ENCODE measurements at regions not wholly inside any gene's neighbourhood (a gene's known extent, or its start where the extent isn't known, plus 50 kb on each side); places are given as distances from the start of the nearest gene placed in this dataset.
A peak's percentile ranks its signal among the peaks of the same experiment; 100 is the strongest.

DNA sequence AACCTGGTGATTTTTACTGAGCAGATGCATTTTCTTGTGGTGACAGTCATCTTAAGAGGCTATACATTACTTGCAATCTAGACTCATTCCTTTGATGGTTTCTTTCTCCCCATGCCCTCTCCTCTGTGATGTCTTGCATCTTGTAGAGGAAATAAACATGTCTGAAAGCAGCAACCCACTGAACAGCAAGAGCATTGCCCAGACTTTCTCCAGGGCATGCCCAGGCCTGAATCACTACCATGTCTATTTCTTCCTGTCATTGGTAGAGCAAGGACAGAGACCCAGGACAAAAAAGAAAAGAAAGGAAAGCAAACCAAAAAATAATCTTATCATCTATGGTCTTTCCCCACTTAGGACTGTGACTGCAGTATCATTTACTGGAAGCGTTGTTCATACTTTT, 326.1 kb downstream of the HNRNPD start:
- H3K9me3 ChIP-seq (ENCODE audit: control insufficient read depth in 2 of 2, insufficient read depth in 1 of 2, low read depth in 1 of 2, low read length in 1 of 2), result no peaks in the 10 kb centered on the region
- DNase-seq (no peak), FAIRE-seq (no peak)
- H3K4me3 ChIP-seq (ENCODE audit: low read depth in 1 of 3, low read length in 3 of 3), result no peak overlapping the region
- peaks cover 4 to 16% (median 4%) of the 10 kb centered on the region in 3 donors for H3K27me3 ChIP-seq (ENCODE audit: control insufficient read depth in 3 of 3, insufficient read depth in 3 of 3, low read length in 3 of 3)
- H3K4me1 ChIP-seq (ENCODE audit: control insufficient read depth in 3 of 3, insufficient read depth in 2 of 3, low read depth in 1 of 3, low read length in 2 of 3), result peaks cover 0 to 3% (median 0%) of the 10 kb centered on the region in 3 donors
- H3K36me3 ChIP-seq (ENCODE audit: control insufficient read depth in 3 of 3, insufficient read depth in 2 of 3, low read depth in 1 of 3, low read length in 3 of 3), result no peaks in the 10 kb centered on the region
- 92 to 93% (median 93%) methylated on average over 1 of the region's 1 CpG for WGBS, 3 donors
- no peak overlapping the region for H3K27ac ChIP-seq (ENCODE audit: low read depth in 1 of 3, low read length in 2 of 3)

DNA sequence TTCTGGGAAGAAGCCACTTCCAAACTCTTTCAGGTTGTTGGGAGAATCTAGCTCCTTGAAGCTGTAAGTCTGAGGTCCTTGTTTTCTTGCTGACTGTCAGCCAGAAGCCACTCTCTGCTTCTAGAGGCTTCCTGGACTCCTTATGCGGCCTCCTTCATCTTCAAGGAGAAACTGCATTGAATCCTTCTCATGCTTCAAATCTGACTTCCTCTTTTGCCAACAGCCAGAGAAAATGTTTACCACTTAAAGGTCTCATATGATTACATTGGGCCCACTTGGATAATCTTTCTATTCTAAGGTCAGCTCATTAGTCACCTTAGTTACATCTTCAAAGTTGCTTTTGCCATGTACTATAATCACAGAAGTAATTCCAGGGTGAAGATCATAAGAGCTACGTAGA, 327.0 kb downstream of the HNRNPD start:
- Histone ChIP-seq H3K9me3 (ENCODE audit: control insufficient read depth in 2 of 2, insufficient read depth in 1 of 2, low read depth in 1 of 2, low read length in 1 of 2) (no peaks in the 10 kb centered on the region), H3K36me3 (ENCODE audit: control insufficient read depth in 3 of 3, insufficient read depth in 2 of 3, low read depth in 1 of 3, low read length in 3 of 3) (no peaks in the 10 kb centered on the region), H3K4me1 (ENCODE audit: control insufficient read depth in 3 of 3, insufficient read depth in 2 of 3, low read depth in 1 of 3, low read length in 2 of 3) (peaks cover 0 to 8% (median 0%) of the 10 kb centered on the region in 3 donors), H3K27me3 (ENCODE audit: control insufficient read depth in 3 of 3, insufficient read depth in 3 of 3, low read length in 3 of 3) (peaks cover 4 to 16% (median 4%) of the 10 kb centered on the region in 3 donors), H3K27ac (ENCODE audit: low read depth in 1 of 3, low read length in 2 of 3) (no peak overlapping the region), H3K4me3 (ENCODE audit: low read depth in 1 of 3, low read length in 3 of 3) (no peak overlapping the region)
- FAIRE-seq, result no peak
- 84 to 89% (median 88%) methylated on average over 2 of the region's 2 CpGs for WGBS, 3 donors
- no peak for DNase-seq

DNA sequence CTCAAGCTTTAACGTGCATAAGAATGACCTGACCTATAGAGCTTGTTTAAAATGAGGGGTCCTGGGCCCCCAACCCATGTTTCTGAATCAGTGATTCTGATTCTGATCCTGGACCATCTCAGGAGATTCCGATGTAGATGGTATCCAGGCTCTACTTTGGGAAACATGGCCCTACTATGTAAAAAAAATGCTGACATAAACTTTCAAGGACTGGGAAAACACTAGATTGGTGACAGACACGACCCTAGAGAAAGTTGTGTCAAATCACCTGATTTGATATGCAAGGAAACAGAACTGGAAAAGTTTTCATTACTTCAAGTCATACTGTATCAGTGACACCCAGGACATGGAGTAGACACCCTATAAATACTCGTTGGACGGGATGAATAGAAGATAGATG, 328.5 kb downstream of the HNRNPD start:
- FAIRE-seq, result no peak
- Histone ChIP-seq H3K9me3 (ENCODE audit: control insufficient read depth in 2 of 2, insufficient read depth in 1 of 2, low read depth in 1 of 2, low read length in 1 of 2) (no peaks in the 10 kb centered on the region), H3K36me3 (ENCODE audit: control insufficient read depth in 3 of 3, insufficient read depth in 2 of 3, low read depth in 1 of 3, low read length in 3 of 3) (no peaks in the 10 kb centered on the region), H3K4me1 (ENCODE audit: control insufficient read depth in 3 of 3, insufficient read depth in 2 of 3, low read depth in 1 of 3, low read length in 2 of 3) (peaks cover 0 to 13% (median 0%) of the 10 kb centered on the region in 3 donors), H3K4me3 (ENCODE audit: low read depth in 1 of 3, low read length in 3 of 3) (peak overlapping the region in 1 of 3 donors; percentile 72), H3K27me3 (ENCODE audit: control insufficient read depth in 3 of 3, insufficient read depth in 3 of 3, low read length in 3 of 3) (peaks cover 0 to 16% (median 4%) of the 10 kb centered on the region in 3 donors), H3K27ac (ENCODE audit: low read depth in 1 of 3, low read length in 2 of 3) (peak overlapping the region in 1 of 3 donors; percentile 90)
- DNase-seq, result no peak
- 45 to 59% (median 54%) methylated on average over 5 of the region's 5 CpGs for WGBS, 3 donors

DNA sequence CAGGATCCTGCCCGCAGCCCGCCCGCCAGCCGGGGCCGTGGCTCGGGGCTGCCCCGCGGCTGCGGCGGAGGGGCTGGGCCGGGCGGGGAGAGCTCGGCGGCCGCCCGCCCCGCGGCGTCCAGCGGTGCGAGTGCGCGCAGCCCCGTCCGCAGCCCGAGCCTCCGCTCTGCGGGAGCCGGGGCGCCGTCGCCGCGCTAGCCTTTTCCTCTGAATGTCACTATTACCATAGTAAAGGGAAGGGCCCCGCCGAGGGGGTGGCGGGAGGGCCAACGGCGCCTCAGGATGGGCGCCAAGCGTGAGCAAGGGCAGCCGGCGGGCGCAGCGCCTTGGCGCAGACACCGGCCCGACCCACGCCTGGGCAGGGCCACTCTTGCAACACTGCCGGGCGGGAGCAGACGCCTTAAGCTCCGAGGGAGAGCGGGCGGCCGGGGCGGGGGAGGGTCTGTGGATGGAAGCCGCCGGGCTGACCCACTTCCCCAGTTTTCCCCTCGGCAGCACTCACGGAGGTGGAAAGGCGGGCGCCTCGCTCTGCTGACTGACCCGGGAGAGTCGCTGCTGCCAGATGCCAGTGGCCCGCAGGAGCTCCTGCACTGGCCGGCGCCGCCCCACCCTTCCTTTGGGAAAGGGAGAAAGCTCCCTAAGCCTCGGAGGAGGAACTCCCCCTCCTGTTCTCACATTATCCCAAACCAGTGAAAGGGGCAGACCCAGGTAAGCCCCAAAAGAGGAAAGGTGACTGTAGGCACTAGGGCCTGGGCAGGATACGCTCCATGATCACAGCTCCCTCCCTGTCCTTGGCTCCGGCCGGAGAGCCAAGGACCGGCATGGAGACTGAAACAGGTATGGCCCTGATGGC, 329.4 kb downstream of the HNRNPD start:
- FAIRE-seq (no peak), DNase-seq (peak; percentile 56 to 95)
- no peaks in the 10 kb centered on the region for H3K9me3 ChIP-seq (ENCODE audit: control insufficient read depth in 2 of 2, insufficient read depth in 1 of 2, low read depth in 1 of 2, low read length in 1 of 2)
- H3K4me1 ChIP-seq (ENCODE audit: control insufficient read depth in 3 of 3, insufficient read depth in 2 of 3, low read depth in 1 of 3, low read length in 2 of 3), result peaks cover 0 to 13% (median 0%) of the 10 kb centered on the region in 3 donors
- peak overlapping the region in 2 of 3 donors; percentile 52 to 72 for H3K4me3 ChIP-seq (ENCODE audit: low read depth in 1 of 3, low read length in 3 of 3)
- H3K36me3 ChIP-seq (ENCODE audit: control insufficient read depth in 3 of 3, insufficient read depth in 2 of 3, low read depth in 1 of 3, low read length in 3 of 3), result no peaks in the 10 kb centered on the region
- WGBS, 3 donors, result 1 to 2% (median 1%) methylated on average over 63 to 75 of the region's 75 CpGs
- H3K27ac ChIP-seq (ENCODE audit: low read depth in 1 of 3, low read length in 2 of 3), result peak overlapping the region in 1 of 3 donors; percentile 90
- peaks cover 0 to 16% (median 4%) of the 10 kb centered on the region in 3 donors for H3K27me3 ChIP-seq (ENCODE audit: control insufficient read depth in 3 of 3, insufficient read depth in 3 of 3, low read length in 3 of 3)

DNA sequence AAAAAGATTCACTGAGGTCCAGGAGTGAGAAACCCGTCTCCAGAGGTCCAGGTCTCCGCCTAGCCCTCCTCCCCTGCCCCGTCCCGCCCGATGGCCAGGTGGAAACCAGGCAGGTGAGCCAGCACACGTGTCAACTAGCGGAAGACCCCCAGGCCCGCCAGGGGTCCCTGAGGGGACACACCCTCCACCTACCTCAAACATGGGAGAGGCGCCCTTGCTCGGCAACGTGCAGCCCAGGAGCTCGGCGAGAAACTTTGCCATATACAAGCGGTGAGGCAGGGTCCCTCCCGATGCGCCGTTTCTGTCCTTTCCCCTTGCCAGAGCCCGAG, 330.0 kb downstream of the HNRNPD start:
- Histone ChIP-seq H3K36me3 (ENCODE audit: control insufficient read depth in 3 of 3, insufficient read depth in 2 of 3, low read depth in 1 of 3, low read length in 3 of 3) (no peaks in the 10 kb centered on the region), H3K4me1 (ENCODE audit: control insufficient read depth in 3 of 3, insufficient read depth in 2 of 3, low read depth in 1 of 3, low read length in 2 of 3) (peaks cover 0 to 13% (median 0%) of the 10 kb centered on the region in 3 donors), H3K27me3 (ENCODE audit: control insufficient read depth in 3 of 3, insufficient read depth in 3 of 3, low read length in 3 of 3) (peaks cover 0 to 16% (median 4%) of the 10 kb centered on the region in 3 donors), H3K9me3 (ENCODE audit: control insufficient read depth in 2 of 2, insufficient read depth in 1 of 2, low read depth in 1 of 2, low read length in 1 of 2) (no peaks in the 10 kb centered on the region), H3K27ac (ENCODE audit: low read depth in 1 of 3, low read length in 2 of 3) (peak overlapping the region in 1 of 3 donors; percentile 90), H3K4me3 (ENCODE audit: low read depth in 1 of 3, low read length in 3 of 3) (peak overlapping the region in 2 of 3 donors; percentile 52 to 72)
- peak in 1 of 2 donors; percentile 2 for DNase-seq
- FAIRE-seq, result no peak
- 1 to 8% (median 3%) methylated on average over 17 to 18 of the region's 18 CpGs for WGBS, 3 donors

DNA sequence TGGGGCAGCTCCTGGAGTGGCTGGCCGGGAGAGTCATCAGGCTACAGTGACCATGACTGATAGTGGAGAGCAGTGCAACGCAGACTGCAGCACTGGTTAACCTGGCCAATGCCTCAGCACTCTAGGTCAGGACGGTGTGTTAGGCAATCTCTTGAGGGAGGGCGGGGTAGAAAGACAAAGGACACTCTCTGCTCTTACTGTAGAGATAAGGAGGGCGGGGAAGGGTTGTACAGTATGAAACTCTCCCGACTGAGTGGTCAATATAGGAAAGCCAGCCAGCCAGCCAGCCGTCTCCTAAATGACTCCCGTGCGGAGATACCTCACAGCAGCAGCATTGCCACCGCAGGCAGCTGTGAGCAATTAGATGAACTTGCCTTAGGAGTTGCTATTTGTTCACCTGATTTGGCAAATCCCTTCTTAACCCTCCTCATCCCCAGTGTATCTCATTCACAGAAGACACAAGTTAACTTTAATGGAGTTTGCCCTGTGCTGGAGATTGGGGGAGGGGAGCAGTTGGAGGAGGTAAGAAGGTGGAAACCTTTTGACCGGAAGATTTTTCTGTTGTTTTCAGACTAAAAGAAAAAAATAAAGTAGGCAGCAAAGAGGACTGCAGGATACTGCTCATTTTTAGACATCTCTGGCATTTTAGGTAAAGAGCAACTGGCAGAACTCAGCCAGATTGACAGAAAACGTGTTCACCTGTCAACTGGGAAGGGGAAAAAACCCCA, 330.5 kb downstream of the HNRNPD start:
- Histone ChIP-seq H3K9me3 (ENCODE audit: control insufficient read depth in 2 of 2, insufficient read depth in 1 of 2, low read depth in 1 of 2, low read length in 1 of 2) (no peaks in the 10 kb centered on the region), H3K27me3 (ENCODE audit: control insufficient read depth in 3 of 3, insufficient read depth in 3 of 3, low read length in 3 of 3) (peaks cover 0 to 17% (median 4%) of the 10 kb centered on the region in 3 donors), H3K27ac (ENCODE audit: low read depth in 1 of 3, low read length in 2 of 3) (peak overlapping the region in 1 of 3 donors; percentile 90), H3K4me3 (ENCODE audit: low read depth in 1 of 3, low read length in 3 of 3) (peak overlapping the region in 2 of 3 donors; percentile 52 to 72), H3K4me1 (ENCODE audit: control insufficient read depth in 3 of 3, insufficient read depth in 2 of 3, low read depth in 1 of 3, low read length in 2 of 3) (peaks cover 0 to 13% (median 0%) of the 10 kb centered on the region in 3 donors), H3K36me3 (ENCODE audit: control insufficient read depth in 3 of 3, insufficient read depth in 2 of 3, low read depth in 1 of 3, low read length in 3 of 3) (no peaks in the 10 kb centered on the region)
- DNase-seq (peak; percentile 88 to 90), FAIRE-seq (no peak)
- 7 to 21% (median 18%) methylated on average over 12 of the region's 12 CpGs for WGBS, 3 donors

DNA sequence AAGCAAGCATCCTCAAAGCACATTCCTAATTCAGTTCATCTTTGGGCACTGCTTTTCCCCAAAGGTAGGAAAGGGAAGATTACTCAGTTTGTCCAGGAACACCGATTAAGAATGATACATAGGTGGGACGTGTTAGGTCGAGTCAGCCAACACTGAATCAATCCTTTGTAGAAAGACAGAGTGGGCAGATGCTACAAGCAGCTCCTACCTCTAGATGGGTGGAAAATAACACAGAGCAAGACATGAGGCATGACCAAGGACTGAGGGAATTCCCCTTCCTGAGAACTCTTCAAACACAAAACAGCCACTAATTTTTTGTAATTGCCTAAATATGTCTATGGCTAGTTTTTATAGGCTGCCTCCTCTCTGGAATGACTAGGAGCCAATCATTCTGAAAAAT, 331.7 kb downstream of the HNRNPD start:
- Histone ChIP-seq H3K27ac (ENCODE audit: low read depth in 1 of 3, low read length in 2 of 3) (peak overlapping the region in 1 of 3 donors; percentile 90), H3K4me3 (ENCODE audit: low read depth in 1 of 3, low read length in 3 of 3) (peak overlapping the region in 1 of 3 donors; percentile 72), H3K4me1 (ENCODE audit: control insufficient read depth in 3 of 3, insufficient read depth in 2 of 3, low read depth in 1 of 3, low read length in 2 of 3) (peaks cover 0 to 13% (median 0%) of the 10 kb centered on the region in 3 donors), H3K27me3 (ENCODE audit: control insufficient read depth in 3 of 3, insufficient read depth in 3 of 3, low read length in 3 of 3) (peaks cover 0 to 17% (median 4%) of the 10 kb centered on the region in 3 donors), H3K36me3 (ENCODE audit: control insufficient read depth in 3 of 3, insufficient read depth in 2 of 3, low read depth in 1 of 3, low read length in 3 of 3) (no peaks in the 10 kb centered on the region), H3K9me3 (ENCODE audit: control insufficient read depth in 2 of 2, insufficient read depth in 1 of 2, low read depth in 1 of 2, low read length in 1 of 2) (no peaks in the 10 kb centered on the region)
- 60 to 77% (median 76%) methylated on average over 3 of the region's 3 CpGs for WGBS, 3 donors
- DNase-seq, result no peak
- FAIRE-seq, result no peak

DNA sequence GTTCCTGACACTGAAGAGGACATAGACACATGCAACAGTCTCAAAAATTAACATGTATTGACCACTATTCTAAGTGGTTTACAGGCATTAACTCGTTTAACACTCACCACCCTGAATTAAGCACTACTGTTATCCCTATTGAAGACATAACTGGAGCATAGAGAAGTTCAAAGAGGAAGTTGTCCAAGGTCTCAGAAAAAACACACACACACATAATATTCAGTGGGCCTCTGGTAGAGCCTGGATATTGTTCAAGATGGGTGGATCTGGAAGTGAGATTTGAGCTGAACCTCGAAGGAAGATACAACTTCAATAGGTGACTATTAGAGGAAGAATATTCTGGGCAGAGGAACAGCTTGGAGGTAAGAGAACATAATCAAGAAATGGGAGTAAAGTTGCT, 334.9 kb downstream of the HNRNPD start:
- H3K9me3 ChIP-seq (ENCODE audit: control insufficient read depth in 2 of 2, insufficient read depth in 1 of 2, low read depth in 1 of 2, low read length in 1 of 2), result no peaks in the 10 kb centered on the region
- no peaks in the 10 kb centered on the region for H3K36me3 ChIP-seq (ENCODE audit: control insufficient read depth in 3 of 3, insufficient read depth in 2 of 3, low read depth in 1 of 3, low read length in 3 of 3)
- WGBS, 3 donors, result 27 to 45% (median 38%) methylated on average over 2 of the region's 2 CpGs
- peaks cover 0 to 9% (median 0%) of the 10 kb centered on the region in 3 donors for H3K4me1 ChIP-seq (ENCODE audit: control insufficient read depth in 3 of 3, insufficient read depth in 2 of 3, low read depth in 1 of 3, low read length in 2 of 3)
- DNase-seq, result no peak
- no peak overlapping the region for H3K4me3 ChIP-seq (ENCODE audit: low read depth in 1 of 3, low read length in 3 of 3)
- H3K27me3 ChIP-seq (ENCODE audit: control insufficient read depth in 3 of 3, insufficient read depth in 3 of 3, low read length in 3 of 3), result peaks cover 0 to 12% (median 0%) of the 10 kb centered on the region in 3 donors
- H3K27ac ChIP-seq (ENCODE audit: low read depth in 1 of 3, low read length in 2 of 3), result no peak overlapping the region
- no peak for FAIRE-seq

All from small intestine (tissue), 7 donors.